A673 (cell line): ENCODE measurements at regions not wholly inside any gene's neighbourhood (a gene's known extent, or its start where the extent isn't known, plus 50 kb on each side); places are given as distances from the start of the nearest gene placed in this dataset.

Source experiments
- CTCF ChIP-seq: fragments of 300-800, 200-600 bp; sonication (generic); conservative IDR thresholded peaks from 2 replicates; pipeline ENCODE4 v1.5.1; 2017; ENCODE audit warnings: low read depth, mild to moderate bottlenecking, antibody characterized with exemption, low read length, moderate library complexity, mixed read lengths
- EZH2 ChIP-seq: fragments of 200-600 bp; sonication (generic); IDR thresholded peaks from 2 replicates; pipeline ENCODE4 v1.6.1; 2017; ENCODE audit warnings: borderline replicate concordance, low read depth, mild to moderate bottlenecking, mixed read lengths, antibody characterized with exemption, low read length; ENCODE audit not compliant: poor library complexity, severe bottlenecking

- TF ChIP-seq CTCF, result no peak
- no peak for TF ChIP-seq EZH2
Observed at GRCh38 chr6:88371480-88371879, 205.3 kb upstream of the CNR1 start.
